ENCODE measurements at regions not wholly inside any gene's neighbourhood (a gene's known extent, or its start where the extent isn't known, plus 50 kb on each side); places are given as distances from the start of the nearest gene placed in this dataset.

- TF ChIP-seq ELF1 (IDR thresholded peaks at IDR 0.05; ENCODE audit: borderline replicate concordance, low read depth): no peak
- TF ChIP-seq ATF3 (IDR thresholded peaks at IDR 0.05): no peak
- TF ChIP-seq EZH2 (IDR thresholded peaks at IDR 0.05): no peak
- no peak for TF ChIP-seq TCF7L2 (IDR thresholded peaks at IDR 0.05; ENCODE audit: borderline replicate concordance, extremely low read depth, insufficient read depth, insufficient read length)
- TF ChIP-seq ZNF274 (IDR thresholded peaks at IDR 0.05; ENCODE audit: low read depth, low read length): no peak
- TF ChIP-seq SRF (IDR thresholded peaks at IDR 0.05; ENCODE audit: low read depth): no peak
- no peak for TF ChIP-seq CTCF (IDR thresholded peaks at IDR 0.05 in 2 of 3, conservative IDR thresholded peaks at IDR 0.05 in 1 of 3; ENCODE audit: borderline replicate concordance in 1 of 3, insufficient read depth in 1 of 3, low read depth in 2 of 3, low read length in 2 of 3)
- no peak for TF ChIP-seq ZFX (IDR thresholded peaks at IDR 0.05)
- TF ChIP-seq EZH2phosphoT487 (IDR thresholded peaks at IDR 0.05; ENCODE audit: borderline replicate concordance): no peak
- TF ChIP-seq SIN3A (IDR thresholded peaks at IDR 0.05; ENCODE audit: low read depth): no peak
- TF ChIP-seq ZBTB33 (IDR thresholded peaks at IDR 0.05; ENCODE audit: extremely low read depth, insufficient replicate concordance, low read length): no peak
- TF ChIP-seq SP1 (IDR thresholded peaks at IDR 0.05; ENCODE audit: low read depth): no peak
- TF ChIP-seq JUND (IDR thresholded peaks at IDR 0.05): no peak
- TF ChIP-seq RAD21 (IDR thresholded peaks at IDR 0.05; ENCODE audit: low read depth): no peak
- no peak for TF ChIP-seq POLR2A (IDR thresholded peaks at IDR 0.05; ENCODE audit: borderline replicate concordance, extremely low read depth, insufficient read depth, insufficient read length)
- TF ChIP-seq POLR2AphosphoS5 (IDR thresholded peaks at IDR 0.05; ENCODE audit: low read depth, low read length): no peak
- no peak for TF ChIP-seq EGR1 (IDR thresholded peaks at IDR 0.05; ENCODE audit: low read depth)
- no peak for TF ChIP-seq YY1 (IDR thresholded peaks at IDR 0.05; ENCODE audit: extremely low read depth, insufficient replicate concordance, low read depth, low read length)
- ChIA-PET RAD21 (ENCODE audit: low non-redundant PET in 1 of 2, low total read pairs in 2 of 2, uncharacterized antibody in 2 of 2, unreplicated experiment in 2 of 2) (interaction anchor here in 1 of 2 experiments (0.6 kb wide), 1 partner anchor 35 kb away, joined by 3 read pairs; no protein-coding TSS in a partner anchor), CTCF (no interaction called here), POLR2A (no interaction called here)
- H4K20me1 ChIP-seq (ENCODE audit: insufficient read depth): no peaks in the 10 kb centered on the region
- no peak overlapping the region for H3K27ac ChIP-seq (ENCODE audit: low read depth, low read length)
- DNase-seq (ENCODE audit: low read depth, low spot score) (no peak), ATAC-seq (no peak)
- H3K9me3 ChIP-seq (ENCODE audit: control insufficient read depth in 1 of 2, insufficient read depth in 1 of 2, low read depth in 1 of 2, low read length in 2 of 2): no peaks in the 10 kb centered on the region
- H3K79me2 ChIP-seq (ENCODE audit: insufficient read depth, low read length): no peaks in the 10 kb centered on the region
- no TSS peak for BruUV-seq (replicated peaks)
- no peak overlapping the region for H2AFZ ChIP-seq (ENCODE audit: low read depth, low read length, poor library complexity, severe bottlenecking)
- no peaks in the 10 kb centered on the region for H3K36me3 ChIP-seq (ENCODE audit: control insufficient read depth in 1 of 2, insufficient read depth in 2 of 2, low read length in 2 of 2)
- H3K27me3 ChIP-seq (ENCODE audit: insufficient read depth, low read length): no peaks in the 10 kb centered on the region
- no peak overlapping the region for H3K4me2 ChIP-seq (ENCODE audit: low read length)
- intact Hi-C loops (cut with micrococcal nuclease): no loop called here
- H3K9me2 ChIP-seq (ENCODE audit: insufficient read depth): no peaks in the 10 kb centered on the region
- H3K4me3 ChIP-seq (replicated peaks in 1 of 2; ENCODE audit: low read depth in 1 of 2, low read length in 2 of 2): no peak overlapping the region
- H3K9ac ChIP-seq (ENCODE audit: low read length): no peak overlapping the region
- H3K4me1 ChIP-seq (ENCODE audit: control insufficient read depth in 1 of 2, insufficient read depth in 2 of 2, low read length in 2 of 2): no peaks in the 10 kb centered on the region
Observed at GRCh38 chr5:129844764-129845163, 59.5 kb upstream of the CHSY3 start.

All from HCT116 (cell line).